ENCODE measurements at regions not wholly inside any gene's neighbourhood (a gene's known extent, or its start where the extent isn't known, plus 50 kb on each side); places are given as distances from the start of the nearest gene placed in this dataset.

- intact Hi-C loops (cut with DNase I), result no loop called here
- Histone ChIP-seq H3K4me3 (no peak overlapping the region), H3K27me3 (no peaks in the 10 kb centered on the region), H3K9me3 (peaks cover 0 to 35% (median 0%) of the 10 kb centered on the region in 11 donors), H3K27ac (no peak overlapping the region), H3K36me3 (no peaks in the 10 kb centered on the region), H3K4me1 (no peaks in the 10 kb centered on the region)
- no peak for ATAC-seq
- TF ChIP-seq, protein P1, sequence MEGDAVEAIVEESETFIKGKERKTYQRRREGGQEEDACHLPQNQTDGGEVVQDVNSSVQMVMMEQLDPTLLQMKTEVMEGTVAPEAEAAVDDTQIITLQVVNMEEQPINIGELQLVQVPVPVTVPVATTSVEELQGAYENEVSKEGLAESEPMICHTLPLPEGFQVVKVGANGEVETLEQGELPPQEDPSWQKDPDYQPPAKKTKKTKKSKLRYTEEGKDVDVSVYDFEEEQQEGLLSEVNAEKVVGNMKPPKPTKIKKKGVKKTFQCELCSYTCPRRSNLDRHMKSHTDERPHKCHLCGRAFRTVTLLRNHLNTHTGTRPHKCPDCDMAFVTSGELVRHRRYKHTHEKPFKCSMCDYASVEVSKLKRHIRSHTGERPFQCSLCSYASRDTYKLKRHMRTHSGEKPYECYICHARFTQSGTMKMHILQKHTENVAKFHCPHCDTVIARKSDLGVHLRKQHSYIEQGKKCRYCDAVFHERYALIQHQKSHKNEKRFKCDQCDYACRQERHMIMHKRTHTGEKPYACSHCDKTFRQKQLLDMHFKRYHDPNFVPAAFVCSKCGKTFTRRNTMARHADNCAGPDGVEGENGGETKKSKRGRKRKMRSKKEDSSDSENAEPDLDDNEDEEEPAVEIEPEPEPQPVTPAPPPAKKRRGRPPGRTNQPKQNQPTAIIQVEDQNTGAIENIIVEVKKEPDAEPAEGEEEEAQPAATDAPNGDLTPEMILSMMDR (IDR thresholded peaks at IDR 0.05), result no peak
- no peak for DNase-seq
Observed at GRCh38 chr15:46518381-46518780, 883.6 kb downstream of the SQOR start.

- Histone ChIP-seq H3K9me3 (peaks cover 0 to 10% (median 0%) of the 10 kb centered on the region in 11 donors), H3K4me1 (no peaks in the 10 kb centered on the region), H3K4me3 (no peak overlapping the region), H3K36me3 (no peaks in the 10 kb centered on the region), H3K27ac (no peak overlapping the region), H3K27me3 (no peaks in the 10 kb centered on the region)
- 85 to 86% methylated on average over 1 of the region's 1 CpG for whole genome bisulfite sequencing, 2 donors
- ATAC-seq (no peak), DNase-seq (no peak)
- TF ChIP-seq, protein P1 (IDR thresholded peaks at IDR 0.05), result no peak
- intact Hi-C loops (cut with DNase I), result loop anchor here in 1 of 10 donors (5.0 kb wide), 1 partner anchor 1061 kb away; no protein-coding TSS in a partner anchor
Observed at GRCh38 chr15:46523701-46524100, 888.9 kb downstream of the SQOR start.

DNA sequence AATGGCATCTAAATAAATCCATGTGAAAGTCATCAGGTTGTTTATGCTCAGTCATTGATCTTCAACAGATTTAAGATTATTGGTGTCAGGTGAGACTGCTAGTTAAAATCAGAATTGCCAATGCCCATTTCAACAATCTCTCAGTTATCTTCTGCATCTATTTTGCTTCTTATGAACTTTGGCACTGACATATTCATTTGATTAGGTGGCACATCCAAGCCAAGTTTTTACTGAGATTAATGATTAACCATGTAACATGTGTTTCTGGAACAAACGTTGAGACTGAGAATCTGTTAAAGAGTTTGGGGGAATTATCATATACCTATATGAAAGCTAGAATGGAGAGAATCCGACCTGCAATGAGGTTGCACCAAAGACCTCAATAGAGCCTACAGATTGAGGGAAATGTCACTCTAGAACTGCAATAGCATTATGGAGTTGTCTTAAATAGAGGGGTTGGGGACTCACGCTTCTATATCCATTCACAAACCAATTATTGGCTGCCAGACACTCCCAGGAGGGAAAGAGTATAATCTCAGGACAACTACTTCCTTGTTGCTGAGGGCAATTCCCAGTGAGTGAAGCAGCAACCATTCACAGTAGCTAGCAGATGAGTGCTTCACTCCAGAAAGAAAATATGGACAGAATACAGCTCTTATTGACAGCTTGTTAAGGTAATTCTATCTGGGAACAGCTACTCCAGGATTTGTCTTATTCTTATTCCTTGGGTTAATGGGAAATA is 891.3 kb downstream of the SQOR start:
- whole genome bisulfite sequencing, 2 donors, result 62 to 66% methylated on average over 3 of the region's 3 CpGs
- DNase-seq (no peak), ATAC-seq (no peak)
- intact Hi-C loops (cut with DNase I), result no loop called here
- H3K4me1 ChIP-seq, result no peaks in the 10 kb centered on the region
- H3K27ac ChIP-seq, result no peak overlapping the region
- no peaks in the 10 kb centered on the region for H3K36me3 ChIP-seq
- H3K4me3 ChIP-seq, result no peak overlapping the region
- peaks cover 0 to 10% (median 0%) of the 10 kb centered on the region in 11 donors for H3K9me3 ChIP-seq
- TF ChIP-seq, protein P1 (IDR thresholded peaks at IDR 0.05), result no peak
- H3K27me3 ChIP-seq, result no peaks in the 10 kb centered on the region

DNA sequence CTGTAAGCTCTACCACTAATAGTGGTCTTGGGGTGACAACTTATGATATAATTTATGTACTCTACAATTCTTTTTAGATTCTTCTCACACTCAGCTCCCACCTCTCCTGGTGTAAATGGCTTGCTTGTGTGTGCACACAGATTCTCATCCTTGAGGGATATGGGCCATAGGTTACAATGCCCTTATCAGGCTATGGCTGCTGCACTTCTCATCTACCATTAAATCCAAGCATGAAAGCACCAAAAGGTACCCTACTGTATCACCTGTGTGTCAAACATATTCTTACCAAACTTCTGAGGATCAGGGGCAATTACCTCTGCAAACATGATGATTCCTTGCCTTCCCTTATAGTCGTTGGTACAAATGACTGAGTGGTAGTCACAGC is 891.9 kb downstream of the SQOR start:
- DNase-seq (no peak), ATAC-seq (no peak)
- TF ChIP-seq, protein P1 (IDR thresholded peaks at IDR 0.05), result no peak
- Histone ChIP-seq H3K4me3 (no peak overlapping the region), H3K27me3 (no peaks in the 10 kb centered on the region), H3K36me3 (no peaks in the 10 kb centered on the region), H3K4me1 (no peaks in the 10 kb centered on the region), H3K27ac (no peak overlapping the region), H3K9me3 (peaks cover 0 to 12% (median 0%) of the 10 kb centered on the region in 11 donors)
- 64 to 67% methylated on average over 1 of the region's 1 CpG for WGBS, 2 donors
- intact Hi-C loops (cut with DNase I), result no loop called here

Data from heart right ventricle (tissue), 16 donors.